ENCODE measurements at regions not wholly inside any gene's neighbourhood (a gene's known extent, or its start where the extent isn't known, plus 50 kb on each side); places are given as distances from the start of the nearest gene placed in this dataset.

- no peak for DNase-seq (ENCODE audit: low spot score)
These were observed 94.4 kb upstream of the FOXC1 start for GRCh38 chr6:1515280-1515679.

GRCh38 chr6:1515781-1516180 lies 93.9 kb upstream of the FOXC1 start:
- no peak for DNase-seq (ENCODE audit: low spot score)

GRCh38 chr6:1516742-1517520 lies 92.8 kb upstream of the FOXC1 start:
- no peak for DNase-seq (ENCODE audit: low spot score)

GRCh38 chr6:1518855-1519254 lies 90.9 kb upstream of the FOXC1 start:
- DNase-seq (ENCODE audit: low spot score) = no peak

GRCh38 chr6:1519597-1519996 lies 90.1 kb upstream of the FOXC1 start:
- no peak for DNase-seq (ENCODE audit: low spot score)

GRCh38 chr6:1522779-1523178 lies 86.9 kb upstream of the FOXC1 start:
- no peak for DNase-seq (ENCODE audit: low spot score)

- DNase-seq (ENCODE audit: low spot score) = peak; percentile 60
These were observed 85.7 kb upstream of the FOXC1 start for GRCh38 chr6:1524040-1524480.

GRCh38 chr6:1525364-1526038 lies 84.2 kb upstream of the FOXC1 start:
- no peak for DNase-seq (ENCODE audit: low spot score)

GRCh38 chr6:1526398-1527072 lies 83.2 kb upstream of the FOXC1 start:
- no peak for DNase-seq (ENCODE audit: low spot score)

GRCh38 chr6:1527073-1527457 lies 82.7 kb upstream of the FOXC1 start:
- peak; percentile 61 for DNase-seq (ENCODE audit: low spot score)

- DNase-seq (ENCODE audit: low spot score) = peak; percentile 52
These were observed 74.4 kb upstream of the FOXC1 start for GRCh38 chr6:1535295-1535694.

- no peak for DNase-seq (ENCODE audit: low spot score)
These were observed 72.9 kb upstream of the FOXC1 start for GRCh38 chr6:1536526-1537429.

- DNase-seq (ENCODE audit: low spot score) = no peak
These were observed 71.3 kb upstream of the FOXC1 start for GRCh38 chr6:1538369-1538768.

GRCh38 chr6:1538810-1539478 lies 70.8 kb upstream of the FOXC1 start:
- no peak for DNase-seq (ENCODE audit: low spot score)

GRCh38 chr6:1540864-1541521 lies 68.7 kb upstream of the FOXC1 start:
- DNase-seq (ENCODE audit: low spot score) = no peak

GRCh38 chr6:1542335-1542734 lies 67.4 kb upstream of the FOXC1 start:
- no peak for DNase-seq (ENCODE audit: low spot score)

- no peak for DNase-seq (ENCODE audit: low spot score)
These were observed 67.0 kb upstream of the FOXC1 start for GRCh38 chr6:1542764-1543163.

GRCh38 chr6:1544000-1544399 lies 65.7 kb upstream of the FOXC1 start:
- DNase-seq (ENCODE audit: low spot score) = no peak

- no peak for DNase-seq (ENCODE audit: low spot score)
These were observed 65.1 kb upstream of the FOXC1 start for GRCh38 chr6:1544603-1545002.

GRCh38 chr6:1545654-1546053 lies 64.1 kb upstream of the FOXC1 start:
- no peak for DNase-seq (ENCODE audit: low spot score)

- DNase-seq (ENCODE audit: low spot score) = no peak
These were observed 61.9 kb upstream of the FOXC1 start for GRCh38 chr6:1547785-1548184.

Measured in AG08396 (cell line).